ENCODE measurements at regions not wholly inside any gene's neighbourhood (a gene's known extent, or its start where the extent isn't known, plus 50 kb on each side); places are given as distances from the start of the nearest gene placed in this dataset.

DNA sequence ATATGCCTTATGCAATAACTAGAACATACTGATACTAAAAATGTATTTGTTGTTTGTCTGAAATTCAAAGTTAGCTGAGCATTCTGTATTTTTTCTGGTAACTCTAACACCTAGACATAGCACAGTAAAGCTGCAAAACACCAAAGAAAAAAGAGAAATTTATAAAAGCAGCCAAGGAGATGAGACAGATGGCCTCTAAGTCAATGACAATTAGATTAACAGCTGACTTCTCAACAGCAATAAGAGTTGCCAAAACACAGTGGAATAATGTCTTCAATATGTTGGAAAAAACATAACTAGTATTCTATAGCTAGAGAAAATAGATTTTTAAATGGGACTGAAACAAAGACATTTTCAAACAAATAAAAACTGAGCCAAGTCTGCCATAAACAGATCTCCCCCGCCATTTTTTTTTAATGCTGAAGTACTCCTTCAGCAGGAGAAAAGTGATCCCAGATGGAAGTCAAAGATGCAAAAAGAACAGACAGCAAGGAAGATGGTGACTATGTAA is 81.3 kb downstream of the SYF2 start:
- TF ChIP-seq Cebpa-rat (IDR thresholded peaks at IDR 0.05) = no peak
- Histone ChIP-seq H3K36me3 (no peaks in the 10 kb centered on the region), H3K9ac (no peak overlapping the region), H3K27me3 (no peaks in the 10 kb centered on the region), H3K9me3 (no peaks in the 10 kb centered on the region), H3K27ac (no peak overlapping the region), H3K4me1 (peaks cover 9% of the 10 kb centered on the region), H4K20me1 (no peaks in the 10 kb centered on the region), H3K4me2 (no peak overlapping the region), H3K4me3 (no peak overlapping the region)

DNA sequence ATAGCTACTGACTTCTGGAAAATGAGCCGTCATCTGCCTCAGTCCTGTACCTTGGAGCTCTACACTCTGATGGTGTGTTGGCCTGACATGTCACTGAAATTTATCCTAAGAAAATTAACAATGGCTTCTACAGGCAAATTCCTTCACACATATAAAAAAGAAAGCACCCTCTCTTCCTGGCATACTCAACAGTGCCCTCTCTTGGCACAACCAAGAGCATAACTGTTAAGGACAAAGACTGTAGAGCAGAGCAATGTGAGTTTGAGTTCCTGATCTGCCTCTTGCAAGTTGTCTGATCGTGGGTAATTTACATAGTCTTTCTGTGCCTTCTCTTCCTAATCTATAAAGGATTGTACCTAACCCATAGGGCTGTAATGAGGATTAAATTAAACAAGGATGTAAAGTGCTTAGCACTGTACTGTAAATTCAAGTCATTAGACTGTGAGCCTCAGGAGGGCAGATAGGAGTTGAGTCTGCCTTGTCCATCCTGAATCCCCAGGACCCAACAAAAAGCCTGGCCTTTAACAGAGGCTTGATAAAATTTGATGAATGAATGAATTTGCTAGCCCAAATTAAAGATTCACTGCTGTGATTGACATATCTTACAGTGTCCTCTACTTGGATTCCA is 83.5 kb downstream of the SYF2 start:
- H3K4me3 ChIP-seq = no peak overlapping the region
- no peak for TF ChIP-seq Cebpa-rat (IDR thresholded peaks at IDR 0.05)
- no peak overlapping the region for H3K9ac ChIP-seq
- no peaks in the 10 kb centered on the region for H3K36me3 ChIP-seq
- no peak overlapping the region for H3K27ac ChIP-seq
- H3K27me3 ChIP-seq = no peaks in the 10 kb centered on the region
- no peaks in the 10 kb centered on the region for H3K9me3 ChIP-seq
- no peak overlapping the region for H3K4me2 ChIP-seq
- H4K20me1 ChIP-seq = no peaks in the 10 kb centered on the region
- peaks cover 18% of the 10 kb centered on the region for H3K4me1 ChIP-seq

DNA sequence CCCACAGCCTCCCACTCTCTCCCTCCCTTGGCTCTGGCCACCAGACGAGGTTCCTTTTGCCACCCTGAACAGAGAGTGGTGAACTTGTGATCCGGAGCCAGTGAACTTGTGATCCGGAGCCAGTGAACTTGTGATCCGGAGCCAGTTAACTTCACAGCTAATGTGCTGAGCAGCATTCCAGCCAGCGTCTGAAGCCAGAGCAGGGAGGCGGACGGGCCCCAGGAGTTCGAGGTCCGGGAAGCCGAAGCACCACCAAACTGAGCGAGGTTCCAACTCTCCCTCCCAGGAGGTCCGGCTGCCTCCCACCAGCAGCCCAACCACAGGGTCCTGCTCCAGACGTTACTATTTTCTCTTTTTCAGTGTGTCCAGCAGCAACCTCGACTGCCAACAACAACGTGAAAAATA is 85.8 kb downstream of the SYF2 start:
- no peak for TF ChIP-seq Cebpa-rat (IDR thresholded peaks at IDR 0.05)
- Histone ChIP-seq H3K36me3 (no peaks in the 10 kb centered on the region), H3K27me3 (no peaks in the 10 kb centered on the region), H3K27ac (peak overlapping the region; percentile 39; the same call in 1 of the 2 replicates), H3K4me1 (peaks cover 30% of the 10 kb centered on the region), H4K20me1 (no peaks in the 10 kb centered on the region), H3K4me2 (peak overlapping the region; percentile 80), H3K9ac (no peak overlapping the region), H3K9me3 (no peaks in the 10 kb centered on the region), H3K4me3 (no peak overlapping the region)

DNA sequence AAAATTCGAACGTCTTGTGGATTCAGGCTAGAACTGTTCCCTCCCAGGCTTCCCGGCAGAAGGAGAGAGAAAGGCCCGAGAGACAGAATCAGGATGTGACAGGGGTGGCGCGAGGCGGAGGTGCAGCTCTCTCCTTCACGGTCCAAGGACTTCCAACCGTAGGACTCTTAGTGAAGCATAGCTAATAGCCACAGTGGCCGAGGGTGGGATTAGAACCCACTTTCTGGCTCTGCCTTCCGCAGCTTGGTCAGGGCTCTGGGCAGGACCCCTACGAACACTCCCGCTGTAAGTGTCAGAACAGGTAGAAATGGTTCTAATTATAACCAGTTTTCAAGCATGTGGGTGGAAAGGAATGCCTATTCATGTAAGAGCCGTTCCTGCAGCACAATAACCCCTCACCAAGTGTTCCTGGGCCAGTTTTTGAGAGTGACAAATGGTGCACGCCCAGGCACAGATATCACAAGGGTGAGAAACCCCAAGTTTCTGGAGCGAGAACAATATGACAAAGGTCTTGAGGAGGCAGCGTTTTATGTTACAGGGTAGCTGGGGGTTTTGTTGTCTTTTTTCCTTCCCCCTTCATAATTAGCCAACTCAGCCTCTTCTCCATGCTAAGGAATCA is 86.4 kb downstream of the SYF2 start:
- H4K20me1 ChIP-seq = no peaks in the 10 kb centered on the region
- 0 out of 2 replicates have a peak overlapping the region, but pooled peaks have one; percentile 2 for H3K4me3 ChIP-seq
- H3K27ac ChIP-seq = peak overlapping the region; percentile 39; the same call in 1 of the 2 replicates
- H3K36me3 ChIP-seq = no peaks in the 10 kb centered on the region
- no peaks in the 10 kb centered on the region for H3K9me3 ChIP-seq
- H3K9ac ChIP-seq = no peak overlapping the region; the same call in 1 of the 2 replicates
- no peaks in the 10 kb centered on the region for H3K27me3 ChIP-seq
- H3K4me1 ChIP-seq = peaks cover 30% of the 10 kb centered on the region
- no peak for TF ChIP-seq Cebpa-rat (IDR thresholded peaks at IDR 0.05)
- H3K4me2 ChIP-seq = peak overlapping the region; percentile 80

DNA sequence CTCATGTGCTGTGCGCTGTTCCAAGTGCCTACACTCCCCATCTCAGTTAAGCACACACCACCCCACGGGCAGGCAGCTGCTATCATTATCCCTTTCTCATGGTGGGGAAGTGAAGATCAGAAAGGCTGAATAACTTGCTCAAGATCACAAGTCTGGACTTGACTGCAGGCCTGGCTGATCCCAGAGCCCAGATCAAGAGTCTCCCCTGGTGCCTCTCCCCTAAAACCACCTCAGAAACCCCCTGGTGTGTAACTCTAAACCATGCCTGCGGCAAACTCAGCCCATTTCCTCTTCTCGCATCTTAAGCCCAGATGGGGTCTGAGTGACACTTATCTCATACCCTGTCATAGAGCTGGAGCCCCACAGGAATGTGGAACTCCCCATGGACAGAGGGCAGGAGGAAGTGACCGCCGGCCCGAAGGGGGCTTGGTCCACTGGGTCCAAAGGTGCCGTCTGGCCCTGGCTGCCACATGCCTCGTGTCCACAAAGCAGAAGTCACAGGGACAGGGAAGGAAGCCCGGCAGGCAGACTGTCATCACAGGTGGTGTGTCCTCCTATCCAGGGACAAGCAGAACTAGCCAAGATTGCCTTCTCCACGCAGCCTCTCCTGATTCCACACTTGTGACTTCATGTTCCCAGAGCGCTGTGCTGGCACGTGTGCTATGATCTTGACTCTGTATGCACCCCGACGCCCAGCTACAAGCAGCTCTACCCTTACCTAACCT is 92.1 kb downstream of the SYF2 start:
- no peak overlapping the region for H3K27ac ChIP-seq
- no peak for TF ChIP-seq Cebpa-rat (IDR thresholded peaks at IDR 0.05)
- no peak overlapping the region for H3K4me3 ChIP-seq
- no peaks in the 10 kb centered on the region for H3K36me3 ChIP-seq
- no peak overlapping the region for H3K9ac ChIP-seq
- H3K9me3 ChIP-seq = no peaks in the 10 kb centered on the region
- H3K4me2 ChIP-seq = peak overlapping the region; percentile 79
- H3K4me1 ChIP-seq = peaks cover 58% of the 10 kb centered on the region
- no peaks in the 10 kb centered on the region for H4K20me1 ChIP-seq
- H3K27me3 ChIP-seq = no peaks in the 10 kb centered on the region

DNA sequence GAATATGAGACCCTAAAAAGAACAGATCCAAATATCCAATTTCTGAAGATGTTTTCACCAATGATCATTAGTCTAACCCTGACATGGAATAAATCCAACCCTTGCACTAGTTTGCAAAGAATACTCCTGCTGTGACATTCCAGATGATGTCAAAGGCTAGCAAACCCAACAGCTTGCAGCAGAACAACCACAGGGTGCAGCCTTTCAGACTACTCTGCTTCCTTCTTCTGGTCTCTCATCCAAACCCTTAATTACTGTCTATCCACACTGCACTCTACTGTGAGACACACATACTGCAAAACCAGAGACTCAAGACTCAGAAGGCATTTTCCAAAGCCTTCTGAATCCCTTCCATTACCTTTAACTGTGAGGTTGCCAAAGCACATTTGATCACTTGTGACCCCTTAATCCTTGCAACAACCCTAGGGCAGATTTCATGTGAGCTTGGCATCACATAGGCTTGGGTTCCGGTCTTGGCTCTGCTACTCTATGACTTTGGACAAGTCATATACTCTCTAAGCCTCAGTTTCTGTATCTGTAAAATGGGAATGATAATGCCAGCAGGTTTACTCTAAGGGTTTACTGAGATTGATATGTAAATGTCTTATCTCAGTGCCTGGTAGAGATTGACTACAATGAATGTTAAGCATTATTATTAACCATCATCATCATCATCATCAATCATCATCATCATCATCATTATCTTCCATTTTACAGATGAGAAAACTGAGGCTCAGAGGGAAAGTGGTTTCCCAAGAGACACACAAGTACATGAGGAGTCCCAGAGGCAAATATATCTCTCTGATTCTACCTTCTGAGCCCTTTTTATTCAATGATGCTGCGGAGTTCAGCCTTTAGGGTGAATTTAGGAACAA is 94.5 kb downstream of the SYF2 start:
- H3K4me2 ChIP-seq = peak overlapping the region; percentile 70
- H4K20me1 ChIP-seq = no peaks in the 10 kb centered on the region
- H3K36me3 ChIP-seq = no peaks in the 10 kb centered on the region
- H3K4me3 ChIP-seq = no peak overlapping the region
- H3K9ac ChIP-seq = no peak overlapping the region
- H3K9me3 ChIP-seq = no peaks in the 10 kb centered on the region
- no peaks in the 10 kb centered on the region for H3K27me3 ChIP-seq
- no peak for TF ChIP-seq Cebpa-rat (IDR thresholded peaks at IDR 0.05)
- H3K4me1 ChIP-seq = peaks cover 58% of the 10 kb centered on the region
- H3K27ac ChIP-seq = no peak overlapping the region

DNA sequence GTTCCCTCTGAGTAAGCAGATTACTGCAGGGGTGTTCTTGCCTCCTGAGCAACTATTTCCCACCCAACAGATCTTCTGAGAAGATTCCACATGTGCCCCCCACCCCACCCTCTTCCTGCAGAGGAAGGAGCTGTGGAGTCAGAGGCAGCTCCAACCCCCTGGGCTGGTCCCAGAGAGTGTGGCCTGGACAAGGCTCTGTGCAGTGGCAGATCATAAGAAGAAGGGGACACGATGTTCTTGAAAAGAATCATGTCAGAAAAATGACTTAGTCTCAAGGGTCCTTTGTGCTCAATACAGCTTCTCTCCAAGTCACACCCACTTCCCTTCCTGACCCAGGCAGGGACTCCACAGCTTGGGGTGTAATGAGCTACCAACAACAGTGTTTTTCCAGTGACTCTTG is 95.2 kb downstream of the SYF2 start:
- TF ChIP-seq Cebpa-rat (IDR thresholded peaks at IDR 0.05) = no peak
- no peaks in the 10 kb centered on the region for H3K36me3 ChIP-seq
- peak overlapping the region; percentile 70 for H3K4me2 ChIP-seq
- no peak overlapping the region for H3K4me3 ChIP-seq
- no peak overlapping the region; the same call in 1 of the 2 replicates for H3K9ac ChIP-seq
- no peaks in the 10 kb centered on the region for H3K27me3 ChIP-seq
- H3K4me1 ChIP-seq = peaks cover 54% of the 10 kb centered on the region
- no peaks in the 10 kb centered on the region for H4K20me1 ChIP-seq
- no peaks in the 10 kb centered on the region for H3K9me3 ChIP-seq
- H3K27ac ChIP-seq = no peak overlapping the region

DNA sequence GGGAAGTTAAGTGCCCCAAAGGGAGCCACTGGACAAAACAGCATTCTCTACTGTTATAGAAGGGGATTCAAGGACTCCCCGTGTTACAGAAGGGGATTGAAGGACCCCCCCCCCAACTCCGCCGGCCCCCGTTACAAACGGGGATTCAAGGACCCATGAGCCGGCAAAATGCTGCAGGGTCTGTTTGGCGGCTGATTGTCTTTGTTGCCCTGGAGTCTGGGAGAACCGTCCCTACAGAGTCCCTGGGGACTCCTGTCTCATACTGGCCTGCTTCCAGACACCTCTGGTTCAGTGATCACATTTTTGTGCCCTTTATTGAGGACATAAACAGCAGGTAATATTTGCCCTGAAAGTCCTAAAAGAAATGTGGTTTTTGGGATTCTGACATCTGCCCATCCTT is 96.4 kb downstream of the SYF2 start:
- no peak for TF ChIP-seq Cebpa-rat (IDR thresholded peaks at IDR 0.05)
- Histone ChIP-seq H3K27ac (no peak overlapping the region), H4K20me1 (no peaks in the 10 kb centered on the region), H3K4me3 (no peak overlapping the region), H3K9me3 (no peaks in the 10 kb centered on the region), H3K36me3 (no peaks in the 10 kb centered on the region), H3K4me1 (peaks cover 65% of the 10 kb centered on the region), H3K9ac (peak overlapping the region; percentile 31; the same call in 1 of the 2 replicates), H3K4me2 (peak overlapping the region; percentile 70), H3K27me3 (no peaks in the 10 kb centered on the region)

DNA sequence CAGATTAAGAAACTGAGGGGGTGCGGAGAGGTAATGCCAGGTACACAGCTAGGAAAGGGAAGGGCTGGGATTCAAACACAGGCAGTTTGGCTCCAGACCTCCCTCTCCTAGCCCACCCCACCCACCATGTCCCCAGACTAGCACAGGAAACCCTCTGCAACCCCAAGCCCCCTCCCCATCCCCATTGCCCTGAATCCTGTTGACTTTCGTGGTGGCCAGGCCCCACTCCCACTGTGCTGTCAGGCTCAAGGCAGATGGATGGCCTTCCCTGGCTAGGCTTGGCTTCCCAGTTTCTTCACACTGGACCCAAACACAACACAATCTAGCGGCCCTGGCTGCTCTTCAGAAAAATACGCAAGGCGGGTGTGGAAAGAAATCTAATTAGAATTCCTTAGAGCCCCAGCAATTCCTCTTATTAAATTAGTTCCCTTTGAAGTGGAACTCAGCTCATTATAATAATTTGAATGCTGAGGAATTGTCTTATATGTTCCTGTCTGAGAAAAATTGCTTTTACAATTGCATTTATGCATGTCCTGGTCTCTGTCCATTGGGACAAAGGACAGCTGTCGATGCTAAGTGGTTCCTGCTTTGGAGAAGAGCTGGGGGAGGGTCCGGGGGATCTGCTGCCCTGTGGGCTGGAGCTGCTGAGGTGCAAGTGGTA is 97.4 kb downstream of the SYF2 start:
- Histone ChIP-seq H3K27me3 (no peaks in the 10 kb centered on the region), H4K20me1 (no peaks in the 10 kb centered on the region), H3K4me3 (no peak overlapping the region), H3K27ac (no peak overlapping the region), H3K4me1 (peaks cover 62% of the 10 kb centered on the region), H3K4me2 (peak overlapping the region; percentile 70), H3K9ac (no peak overlapping the region), H3K9me3 (no peaks in the 10 kb centered on the region), H3K36me3 (no peaks in the 10 kb centered on the region)
- TF ChIP-seq Cebpa-rat (IDR thresholded peaks at IDR 0.05) = no peak

Data from BLaER1 (cell line).